Nephron (organoid): ENCODE measurements at regions not wholly inside any gene's neighbourhood (a gene's known extent, or its start where the extent isn't known, plus 50 kb on each side); places are given as distances from the start of the nearest gene placed in this dataset.
"Not testable (repeated sequence)": the region's sequence is repeated elsewhere in the genome, so short reads cannot be mapped to it uniquely, and the experiment has no call there.

Experiments used
- H3K27ac Mint-ChIP-seq, 3 experiments: 2 replicates each; pipeline ENCODE4 v1.8.0; 2020; ENCODE audit warnings: mixed read lengths in 3 of 3, mild to moderate bottlenecking in 2 of 3, moderate library complexity in 1 of 3
- H3K27me3 Mint-ChIP-seq: 2 replicates; pipeline ENCODE4 v1.8.0; 2021; ENCODE audit warnings: low read depth, mild to moderate bottlenecking, moderate library complexity, mixed read lengths
- H3K36me3 Mint-ChIP-seq: 2 replicates; pipeline ENCODE4 v1.8.0; 2020; ENCODE audit warnings: low read depth, mixed read lengths
- H3K4me1 Mint-ChIP-seq: 2 replicates; pipeline ENCODE4 v1.8.0; 2020; ENCODE audit warnings: mixed read lengths
- H3K4me3 Mint-ChIP-seq, 3 experiments: 2 replicates each; pipeline ENCODE4 v1.8.0; 2020; ENCODE audit warnings: mild to moderate bottlenecking in 3 of 3, mixed read lengths in 3 of 3, moderate library complexity in 2 of 3
- H3K9me3 Mint-ChIP-seq: 2 replicates; pipeline ENCODE4 v1.8.0; 2020; ENCODE audit warnings: mixed read lengths
- TF ChIP-seq, protein P1 (sequence below), 3 experiments: fragments of 200-600 bp; sonication (generic); IDR thresholded peaks; one replicate each; pipeline ENCODE4 v1.5.0; 2021; ENCODE audit warnings: antibody characterized with exemption in 3 of 3; ENCODE audit not compliant: unreplicated experiment in 3 of 3

DNA sequence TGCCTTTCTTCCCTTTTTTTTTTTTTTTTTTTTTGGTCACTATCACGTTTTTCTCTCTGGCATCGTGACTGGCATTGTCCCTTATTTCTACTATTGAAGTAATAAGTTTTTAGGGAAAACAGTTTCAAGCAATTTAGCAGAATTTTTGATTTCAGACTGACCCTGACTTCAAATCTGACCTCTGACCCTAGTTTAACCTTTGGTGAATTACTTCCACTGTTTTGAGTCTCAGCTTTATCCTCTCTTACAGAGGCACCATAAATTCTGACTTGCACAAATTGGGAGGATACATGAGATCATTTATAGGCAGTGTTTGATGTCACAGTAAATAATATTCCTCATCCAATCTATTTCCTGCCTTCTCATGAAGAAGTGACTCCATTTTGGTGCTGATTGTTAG, 187.0 kb downstream of the FASLG start:
- Mint-ChIP-seq H3K27ac (peak overlapping the region in 2 of 3 experiments; percentile 62 to 68), H3K27me3 (peaks cover 4% of the 10 kb centered on the region), H3K36me3 (no peaks in the 10 kb centered on the region), H3K9me3 (no peaks in the 10 kb centered on the region), H3K4me3 (no peak overlapping the region), H3K4me1 (peaks cover 9% of the 10 kb centered on the region)
- TF ChIP-seq, protein P1, sequence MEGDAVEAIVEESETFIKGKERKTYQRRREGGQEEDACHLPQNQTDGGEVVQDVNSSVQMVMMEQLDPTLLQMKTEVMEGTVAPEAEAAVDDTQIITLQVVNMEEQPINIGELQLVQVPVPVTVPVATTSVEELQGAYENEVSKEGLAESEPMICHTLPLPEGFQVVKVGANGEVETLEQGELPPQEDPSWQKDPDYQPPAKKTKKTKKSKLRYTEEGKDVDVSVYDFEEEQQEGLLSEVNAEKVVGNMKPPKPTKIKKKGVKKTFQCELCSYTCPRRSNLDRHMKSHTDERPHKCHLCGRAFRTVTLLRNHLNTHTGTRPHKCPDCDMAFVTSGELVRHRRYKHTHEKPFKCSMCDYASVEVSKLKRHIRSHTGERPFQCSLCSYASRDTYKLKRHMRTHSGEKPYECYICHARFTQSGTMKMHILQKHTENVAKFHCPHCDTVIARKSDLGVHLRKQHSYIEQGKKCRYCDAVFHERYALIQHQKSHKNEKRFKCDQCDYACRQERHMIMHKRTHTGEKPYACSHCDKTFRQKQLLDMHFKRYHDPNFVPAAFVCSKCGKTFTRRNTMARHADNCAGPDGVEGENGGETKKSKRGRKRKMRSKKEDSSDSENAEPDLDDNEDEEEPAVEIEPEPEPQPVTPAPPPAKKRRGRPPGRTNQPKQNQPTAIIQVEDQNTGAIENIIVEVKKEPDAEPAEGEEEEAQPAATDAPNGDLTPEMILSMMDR (IDR thresholded peaks at IDR 0.05; ENCODE audit: unreplicated experiment in 3 of 3) = no peak

DNA sequence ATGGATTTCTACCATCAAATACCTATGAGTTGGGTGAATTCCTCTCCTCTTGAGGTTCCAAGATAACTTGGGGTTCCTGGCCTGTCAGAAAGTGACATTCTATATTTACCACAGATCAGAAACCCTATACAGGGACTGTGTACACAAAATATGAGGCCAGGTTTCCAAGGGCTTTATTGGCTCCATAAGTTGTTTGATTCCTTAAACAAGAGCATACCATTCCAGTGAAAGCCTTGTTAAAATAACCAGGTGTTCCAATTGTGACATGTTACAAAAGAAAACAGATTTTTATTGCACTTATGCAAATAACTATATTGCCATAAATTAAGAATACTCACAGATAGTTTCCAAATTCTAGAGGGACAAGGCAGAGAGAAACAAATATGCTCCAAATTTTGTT, 188.9 kb downstream of the FASLG start:
- not testable (repeated sequence) for H3K4me1 Mint-ChIP-seq, H3K9me3 Mint-ChIP-seq, H3K27ac Mint-ChIP-seq, H3K4me3 Mint-ChIP-seq, H3K36me3 Mint-ChIP-seq, H3K27me3 Mint-ChIP-seq

DNA sequence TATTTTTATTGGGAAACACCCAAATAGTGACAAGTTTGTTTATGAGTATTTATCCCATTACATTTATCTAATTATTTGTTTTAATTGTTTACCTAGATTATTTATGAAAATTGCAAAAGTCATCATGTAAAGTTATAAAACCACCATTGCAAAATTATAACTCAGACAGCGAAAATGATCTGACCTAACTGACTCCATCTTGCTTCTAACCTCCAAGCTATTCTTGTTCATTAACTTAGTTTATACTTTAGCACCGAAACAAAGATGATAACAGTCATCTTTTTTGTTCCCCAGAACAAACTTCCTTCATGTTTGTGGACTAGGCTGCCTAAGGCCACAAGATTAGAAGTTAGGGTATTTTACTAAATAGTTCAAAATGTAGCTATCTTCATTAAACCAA, 190.8 kb downstream of the FASLG start:
- Mint-ChIP-seq H3K4me1 (peaks cover 9% of the 10 kb centered on the region), H3K9me3 (peaks cover 1% of the 10 kb centered on the region), H3K36me3 (no peaks in the 10 kb centered on the region), H3K4me3 (peak overlapping the region in 1 of 3 experiments; percentile 31), H3K27ac (peak overlapping the region in 1 of 3 experiments; percentile 60), H3K27me3 (no peaks in the 10 kb centered on the region)
- TF ChIP-seq, protein P1 (IDR thresholded peaks at IDR 0.05; ENCODE audit: unreplicated experiment in 3 of 3) = no peak

DNA sequence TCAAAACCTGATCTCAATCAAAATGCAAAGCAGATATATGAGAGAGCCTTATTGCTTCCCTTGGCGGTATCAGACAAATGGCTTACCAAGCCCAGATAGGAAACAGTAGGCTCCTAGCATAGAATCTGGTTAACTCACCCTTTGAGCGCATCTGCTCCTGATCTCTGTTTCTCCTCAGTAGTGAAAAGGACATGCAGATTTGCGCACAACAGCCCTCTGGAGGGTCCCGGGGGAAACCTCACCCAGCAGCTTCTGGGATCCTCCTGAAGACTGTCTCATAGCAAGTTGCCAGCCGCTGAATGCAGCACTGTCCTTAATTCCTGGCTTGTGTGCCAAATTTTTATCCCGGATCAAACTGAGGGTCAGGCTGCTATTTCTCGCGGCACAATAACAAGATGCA, 192.2 kb downstream of the FASLG start:
- Mint-ChIP-seq H3K4me1 (no peaks in the 10 kb centered on the region), H3K27ac (peak overlapping the region; percentile 91 to 98 (median 94)), H3K27me3 (no peaks in the 10 kb centered on the region), H3K9me3 (peaks cover 7% of the 10 kb centered on the region), H3K4me3 (peak overlapping the region; percentile 63 to 73 (median 64)), H3K36me3 (no peaks in the 10 kb centered on the region)
- TF ChIP-seq, protein P1 (IDR thresholded peaks at IDR 0.05; ENCODE audit: unreplicated experiment in 3 of 3) = no peak

DNA sequence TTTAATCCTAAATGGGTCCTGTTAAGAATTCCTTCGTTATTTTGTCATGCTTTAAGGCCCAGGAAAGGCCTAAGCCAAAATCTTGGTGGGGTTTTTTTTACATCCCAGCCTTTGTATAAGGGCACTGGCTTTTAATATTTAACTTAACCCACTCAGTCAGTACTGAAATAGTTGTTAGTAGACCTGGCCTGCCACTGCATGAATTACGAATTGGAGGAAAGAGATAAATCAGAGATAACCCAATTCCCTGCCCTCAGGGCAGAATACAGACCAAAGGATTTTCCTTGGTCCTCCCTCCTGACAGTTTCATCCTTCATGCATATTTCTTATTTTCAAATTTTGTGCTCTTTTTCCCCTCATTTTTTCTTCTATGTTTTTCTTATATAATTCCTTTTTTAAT, 193.0 kb downstream of the FASLG start:
- Mint-ChIP-seq H3K27ac (peak overlapping the region; percentile 91 to 98 (median 94)), H3K4me3 (peak overlapping the region in 1 of 3 experiments; percentile 73), H3K36me3 (no peaks in the 10 kb centered on the region), H3K9me3 (peaks cover 7% of the 10 kb centered on the region), H3K4me1 (no peaks in the 10 kb centered on the region), H3K27me3 (no peaks in the 10 kb centered on the region)
- TF ChIP-seq, protein P1 (IDR thresholded peaks at IDR 0.05; ENCODE audit: unreplicated experiment in 3 of 3) = no peak

DNA sequence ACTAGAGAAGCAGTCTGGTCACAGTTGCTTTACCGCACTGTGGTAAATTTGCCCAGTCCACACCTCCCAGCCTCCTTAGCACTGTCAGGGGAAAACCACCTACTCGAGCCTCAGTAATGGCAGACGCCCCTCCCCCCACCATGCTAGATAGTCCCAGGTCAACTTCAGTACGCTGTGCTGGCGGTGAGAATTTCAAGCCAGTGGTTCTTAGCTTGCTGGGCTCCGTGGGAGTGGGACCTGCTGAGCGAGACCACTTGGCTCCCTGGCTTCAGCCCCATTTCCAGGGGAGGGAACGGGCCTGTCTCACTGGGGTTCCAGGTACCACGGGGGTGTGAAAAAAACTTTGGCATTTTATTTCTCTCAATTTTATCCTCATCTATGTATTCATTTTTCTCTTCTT, 194.8 kb downstream of the TNFSF18 start:
- not testable (repeated sequence) for H3K27ac Mint-ChIP-seq, H3K36me3 Mint-ChIP-seq, H3K27me3 Mint-ChIP-seq, H3K4me1 Mint-ChIP-seq, H3K4me3 Mint-ChIP-seq
- H3K9me3 Mint-ChIP-seq = peaks cover 11% of the 10 kb centered on the region

DNA sequence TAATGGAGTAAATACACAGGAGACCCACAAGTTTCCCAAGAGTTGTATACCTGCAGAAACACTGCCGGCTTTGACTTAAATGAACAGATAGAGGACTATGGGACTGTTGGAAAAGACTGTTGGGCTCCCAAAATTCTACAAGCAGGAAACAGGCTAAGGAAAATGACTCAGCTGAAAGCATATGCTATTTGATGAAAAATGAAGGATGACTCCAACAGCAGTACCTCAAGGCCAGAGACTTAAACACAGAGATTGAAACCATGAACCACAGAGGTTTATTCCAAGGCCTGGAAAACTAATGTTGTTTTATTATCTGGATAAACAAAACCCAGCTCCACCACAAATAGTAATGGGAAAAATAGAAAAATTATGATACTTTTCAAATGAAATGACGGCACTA, 187.7 kb downstream of the TNFSF18 start:
- H3K4me1 Mint-ChIP-seq = no peaks in the 10 kb centered on the region
- no peaks in the 10 kb centered on the region for H3K27me3 Mint-ChIP-seq
- H3K36me3 Mint-ChIP-seq = no peaks in the 10 kb centered on the region
- H3K9me3 Mint-ChIP-seq = peaks cover 6% of the 10 kb centered on the region
- TF ChIP-seq, protein P1 (IDR thresholded peaks at IDR 0.05; ENCODE audit: unreplicated experiment in 3 of 3) = no peak
- H3K4me3 Mint-ChIP-seq = no peak overlapping the region
- H3K27ac Mint-ChIP-seq = no peak overlapping the region
